Keratinocyte (primary cell): ENCODE measurements at regions not wholly inside any gene's neighbourhood (a gene's known extent, or its start where the extent isn't known, plus 50 kb on each side); places are given as distances from the start of the nearest gene placed in this dataset.

Experiments
- DNase-seq: peaks from one replicate; pipeline ENCODE4 v3.0.0-alpha.2; 2011; ENCODE audit warnings: low read depth, missing footprints, low spot score
- FAIRE-seq: peaks from 2 replicates; lab custom pipeline; 2011; peaks lifted over from hg19 to GRCh38; lab: Jason Lieb, UNC
- H2AFZ ChIP-seq: 2 replicates; pipeline ENCODE4 v1.6.0; 2012; ENCODE audit warnings: low read length, control low read depth, inconsistent platforms; ENCODE audit not compliant: control insufficient read depth
- H3K27ac ChIP-seq: 2 replicates; pipeline ENCODE4 v1.5.1; 2011; ENCODE audit warnings: low read length; ENCODE audit not compliant: control insufficient read depth, insufficient read depth
- H3K27me3 ChIP-seq: 3 replicates; pipeline ENCODE4 v1.6.0; 2011; ENCODE audit warnings: low read length; ENCODE audit not compliant: control insufficient read depth, insufficient read depth; ENCODE audit errors: extremely low read depth
- H3K36me3 ChIP-seq, 2 experiments: 2 replicates in 1 of 2; 3 replicates in 1 of 2; pipeline ENCODE4 v1.5.1; 2011; ENCODE audit warnings: low read length in 2 of 2, mild to moderate bottlenecking in 1 of 2; ENCODE audit not compliant: control insufficient read depth in 2 of 2, insufficient read depth in 2 of 2; ENCODE audit errors: extremely low read depth in 1 of 2
- H3K4me1 ChIP-seq: 3 replicates; pipeline ENCODE4 v1.5.1; 2011; ENCODE audit warnings: low read length; ENCODE audit not compliant: control insufficient read depth, insufficient read depth; ENCODE audit errors: extremely low read depth
- H3K4me2 ChIP-seq: 3 replicates; pipeline ENCODE4 v1.6.0; 2011; ENCODE audit warnings: low read depth, low read length; ENCODE audit not compliant: control insufficient read depth, insufficient read depth; ENCODE audit errors: extremely low read depth
- H3K4me3 ChIP-seq, 3 experiments: fragments of 200-600 bp in 1 of 3; sonication (generic) in 1 of 3; 2 replicates in 2 of 3; 3 replicates in 1 of 3; pipeline ENCODE4 v1.5.1; 2011 to 2016; ENCODE audit warnings: low read length in 3 of 3, mild to moderate bottlenecking in 3 of 3, control low read depth in 2 of 3, inconsistent platforms in 1 of 3, low read depth in 1 of 3, mixed read lengths in 1 of 3, mixed run types in 1 of 3, moderate library complexity in 1 of 3; ENCODE audit not compliant: control insufficient read depth in 2 of 3, insufficient read depth in 2 of 3; ENCODE audit errors: extremely low read depth in 1 of 3
- H3K79me2 ChIP-seq: 2 replicates; pipeline ENCODE4 v1.6.0; 2012; ENCODE audit warnings: low read length; ENCODE audit not compliant: control insufficient read depth, insufficient read depth
- H3K9ac ChIP-seq: 3 replicates; pipeline ENCODE4 v1.6.0; 2011; ENCODE audit warnings: low read length; ENCODE audit not compliant: control insufficient read depth, insufficient read depth; ENCODE audit errors: extremely low read depth
- H3K9me1 ChIP-seq: 3 replicates; pipeline ENCODE4 v1.6.0; 2011; ENCODE audit warnings: low read length; ENCODE audit not compliant: control insufficient read depth, insufficient read depth; ENCODE audit errors: extremely low read depth
- H3K9me3 ChIP-seq: 2 replicates; pipeline ENCODE4 v1.5.1; 2012; ENCODE audit warnings: low read depth, low read length; ENCODE audit not compliant: control insufficient read depth
- H4K20me1 ChIP-seq: 3 replicates; pipeline ENCODE4 v1.6.0; 2011; ENCODE audit warnings: low read length; ENCODE audit not compliant: control insufficient read depth, insufficient read depth; ENCODE audit errors: extremely low read depth
- EZH2 ChIP-seq: IDR thresholded peaks from one replicate; pipeline ENCODE4 v1.6.1; 2012; ENCODE audit warnings: inconsistent platforms, mild to moderate bottlenecking, low read length, moderate library complexity
- dilution Hi-C: fragments of 300-500 bp; cut with MboI; formaldehyde crosslinking; loops from one replicate; pipeline ENCODE4 v1.7.0; 2020; ENCODE audit warnings: low sequenced_read_pairs; ENCODE audit not compliant: extremely low pct_ligation_motif_present
- TF ChIP-seq, protein P1 (sequence below), 3 experiments: IDR thresholded peaks in 1 of 3; conservative IDR thresholded peaks in 1 of 3; optimal IDR thresholded peaks in 1 of 3; 2 replicates in 2 of 3; 3 replicates in 1 of 3; pipeline versions ENCODE3 to v1.5.1; 2011; ENCODE audit warnings: low read length in 3 of 3, mild to moderate bottlenecking in 3 of 3, moderate library complexity in 2 of 3, control low read depth in 1 of 3, inconsistent platforms in 1 of 3; ENCODE audit not compliant: insufficient read depth in 2 of 3; ENCODE audit errors: extremely low read depth in 1 of 3

GRCh38 chr10:132122939-132123445 lies 57.2 kb downstream of the JAKMIP3 start:
- Histone ChIP-seq H4K20me1 (no peaks in the 10 kb centered on the region), H3K9ac (no peak overlapping the region), H3K4me2 (no peak overlapping the region), H3K27me3 (peaks cover 8% of the 10 kb centered on the region), H3K79me2 (no peaks in the 10 kb centered on the region), H3K36me3 (no peaks in the 10 kb centered on the region), H3K4me1 (no peaks in the 10 kb centered on the region), H3K27ac (no peak overlapping the region), H3K9me3 (no peaks in the 10 kb centered on the region), H2AFZ (no peak overlapping the region), H3K4me3 (no peak overlapping the region), H3K9me1 (no peaks in the 10 kb centered on the region)
- TF ChIP-seq, protein P1, sequence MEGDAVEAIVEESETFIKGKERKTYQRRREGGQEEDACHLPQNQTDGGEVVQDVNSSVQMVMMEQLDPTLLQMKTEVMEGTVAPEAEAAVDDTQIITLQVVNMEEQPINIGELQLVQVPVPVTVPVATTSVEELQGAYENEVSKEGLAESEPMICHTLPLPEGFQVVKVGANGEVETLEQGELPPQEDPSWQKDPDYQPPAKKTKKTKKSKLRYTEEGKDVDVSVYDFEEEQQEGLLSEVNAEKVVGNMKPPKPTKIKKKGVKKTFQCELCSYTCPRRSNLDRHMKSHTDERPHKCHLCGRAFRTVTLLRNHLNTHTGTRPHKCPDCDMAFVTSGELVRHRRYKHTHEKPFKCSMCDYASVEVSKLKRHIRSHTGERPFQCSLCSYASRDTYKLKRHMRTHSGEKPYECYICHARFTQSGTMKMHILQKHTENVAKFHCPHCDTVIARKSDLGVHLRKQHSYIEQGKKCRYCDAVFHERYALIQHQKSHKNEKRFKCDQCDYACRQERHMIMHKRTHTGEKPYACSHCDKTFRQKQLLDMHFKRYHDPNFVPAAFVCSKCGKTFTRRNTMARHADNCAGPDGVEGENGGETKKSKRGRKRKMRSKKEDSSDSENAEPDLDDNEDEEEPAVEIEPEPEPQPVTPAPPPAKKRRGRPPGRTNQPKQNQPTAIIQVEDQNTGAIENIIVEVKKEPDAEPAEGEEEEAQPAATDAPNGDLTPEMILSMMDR (optimal IDR thresholded peaks at IDR 0.05 in 1 of 3, IDR thresholded peaks at IDR 0.05 in 1 of 3, conservative IDR thresholded peaks at IDR 0.05 in 1 of 3; ENCODE audit: extremely low read depth in 1 of 3, insufficient read depth in 2 of 3, low read length in 3 of 3) = no peak
- TF ChIP-seq EZH2 = no peak
- dilution Hi-C loops = no loop called here
- FAIRE-seq = no peak
- no peak for DNase-seq

GRCh38 chr10:132123606-132124005 lies 57.9 kb downstream of the JAKMIP3 start:
- no peak overlapping the region for H2AFZ ChIP-seq
- no peaks in the 10 kb centered on the region for H3K36me3 ChIP-seq
- H3K9me1 ChIP-seq = no peaks in the 10 kb centered on the region
- no peak overlapping the region for H3K4me2 ChIP-seq
- FAIRE-seq (no peak), DNase-seq (no peak)
- no peak overlapping the region for H3K27ac ChIP-seq
- no peaks in the 10 kb centered on the region for H3K79me2 ChIP-seq
- peaks cover 4% of the 10 kb centered on the region for H3K27me3 ChIP-seq
- dilution Hi-C loops = no loop called here
- no peak overlapping the region for H3K4me3 ChIP-seq
- H3K4me1 ChIP-seq = no peaks in the 10 kb centered on the region
- no peak overlapping the region for H3K9ac ChIP-seq
- no peaks in the 10 kb centered on the region for H4K20me1 ChIP-seq
- no peaks in the 10 kb centered on the region for H3K9me3 ChIP-seq
- no peak for TF ChIP-seq EZH2
- TF ChIP-seq, protein P1 (optimal IDR thresholded peaks at IDR 0.05 in 1 of 3, IDR thresholded peaks at IDR 0.05 in 1 of 3, conservative IDR thresholded peaks at IDR 0.05 in 1 of 3; ENCODE audit: extremely low read depth in 1 of 3, insufficient read depth in 2 of 3, low read length in 3 of 3) = no peak
